BLaER1 treated with 17β-estradiol and CSF1 and Interleukin-3, amounts not matched to agents 10 nM and 100 nM (cell line): ENCODE measurements at regions not wholly inside any gene's neighbourhood (a gene's known extent, or its start where the extent isn't known, plus 50 kb on each side); places are given as distances from the start of the nearest gene placed in this dataset.

Experiments
- H3K27ac ChIP-seq, 11 experiments: shearing (Covaris generic); formaldehyde crosslinking; 2 replicates each; pipeline ENCODE4 v1.8.1; 2022
- H3K27me3 ChIP-seq, 11 experiments: shearing (Covaris generic); formaldehyde crosslinking; 2 replicates each; pipeline ENCODE4 v1.8.1; 2022
- H3K36me3 ChIP-seq, 11 experiments: shearing (Covaris generic); formaldehyde crosslinking; 2 replicates each; pipeline ENCODE4 v1.8.1; 2022
- H3K4me1 ChIP-seq, 10 experiments: shearing (Covaris generic); formaldehyde crosslinking; 2 replicates each; pipeline ENCODE4 v1.8.1; 2022
- H3K4me2 ChIP-seq, 11 experiments: shearing (Covaris generic); formaldehyde crosslinking; 2 replicates each; pipeline ENCODE4 v1.8.1; 2022
- H3K4me3 ChIP-seq, 10 experiments: shearing (Covaris generic); formaldehyde crosslinking; 2 replicates each; pipeline ENCODE4 v1.8.1; 2022
- H3K9ac ChIP-seq, 11 experiments: shearing (Covaris generic); formaldehyde crosslinking; 2 replicates each; pipeline ENCODE4 v1.8.1; 2022
- H3K9me3 ChIP-seq, 11 experiments: shearing (Covaris generic); formaldehyde crosslinking; replicated peaks in 1 of 11; 2 replicates each; pipeline ENCODE4 v1.8.1; 2022
- H4K20me1 ChIP-seq, 11 experiments: shearing (Covaris generic); formaldehyde crosslinking; 2 replicates each; pipeline ENCODE4 v1.8.1; 2022
- Cebpa-rat ChIP-seq, 11 experiments: shearing (Covaris generic); IDR thresholded peaks; 2 replicates each; pipeline ENCODE4 v1.8.1; 2022

DNA sequence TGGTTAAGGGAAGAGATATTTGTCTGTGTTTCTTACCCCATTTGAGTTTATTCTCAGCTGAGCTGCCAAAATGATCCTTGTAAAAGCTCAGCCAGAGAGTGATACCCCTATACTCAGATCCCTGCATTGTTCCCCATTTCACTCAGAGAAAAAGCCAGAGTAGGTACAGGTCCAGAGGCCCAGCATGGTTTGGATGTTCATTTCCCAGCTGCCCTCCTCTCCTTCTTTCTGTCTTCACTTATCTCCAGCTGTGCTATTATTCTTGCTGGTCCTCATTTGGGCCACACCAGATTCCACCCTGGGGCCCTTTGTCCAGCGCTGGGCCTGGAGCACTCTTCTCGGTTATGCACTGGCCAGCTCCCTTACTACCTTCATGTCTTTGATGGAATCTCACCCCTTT is 187.7 kb downstream of the CHRM3 start:
- no peak overlapping the region for H3K4me2 ChIP-seq
- peaks cover 9 to 26% (median 22%) of the 10 kb centered on the region in 11 experiments; a peak in 17 of 22 replicates for H3K9me3 ChIP-seq
- TF ChIP-seq Cebpa-rat (IDR thresholded peaks at IDR 0.05) = no peak
- H3K27ac ChIP-seq = no peak overlapping the region
- peaks cover 0 to 16% (median 3%) of the 10 kb centered on the region in 10 experiments; a peak in 7 of 20 replicates for H3K4me1 ChIP-seq
- H3K9ac ChIP-seq = no peak overlapping the region
- no peaks in the 10 kb centered on the region for H3K27me3 ChIP-seq
- H3K4me3 ChIP-seq = no peak overlapping the region
- no peaks in the 10 kb centered on the region for H3K36me3 ChIP-seq
- H4K20me1 ChIP-seq = no peaks in the 10 kb centered on the region

DNA sequence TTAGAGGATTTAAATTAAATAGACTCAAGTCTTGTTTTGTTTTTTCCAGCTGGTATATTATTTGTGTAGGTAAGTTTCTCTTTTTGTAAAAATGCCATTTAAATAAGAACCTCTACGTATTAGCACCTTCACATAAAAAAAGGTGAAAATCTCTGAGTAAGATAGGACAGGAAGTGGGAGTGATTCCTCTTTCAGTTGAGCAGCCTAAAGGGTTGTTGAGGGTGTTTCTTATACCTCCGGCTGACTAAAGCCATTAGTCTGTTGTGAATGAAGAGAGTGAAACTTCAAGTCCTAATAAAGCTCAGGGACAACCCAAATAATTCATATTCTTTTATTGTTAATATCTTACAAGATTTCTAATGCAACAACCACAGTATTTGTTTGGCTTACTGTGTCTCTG is 188.7 kb downstream of the CHRM3 start:
- peaks cover 0 to 10% (median under 1%) of the 10 kb centered on the region in 10 experiments; a peak in 7 of 20 replicates for H3K4me1 ChIP-seq
- H3K9me3 ChIP-seq = peaks cover 2 to 16% (median 13%) of the 10 kb centered on the region in 11 experiments; a peak in 17 of 22 replicates
- H3K4me3 ChIP-seq = no peak overlapping the region
- no peaks in the 10 kb centered on the region for H4K20me1 ChIP-seq
- TF ChIP-seq Cebpa-rat (IDR thresholded peaks at IDR 0.05) = no peak
- H3K27ac ChIP-seq = no peak overlapping the region
- no peak overlapping the region for H3K4me2 ChIP-seq
- no peak overlapping the region for H3K9ac ChIP-seq
- no peaks in the 10 kb centered on the region for H3K27me3 ChIP-seq
- H3K36me3 ChIP-seq = no peaks in the 10 kb centered on the region

DNA sequence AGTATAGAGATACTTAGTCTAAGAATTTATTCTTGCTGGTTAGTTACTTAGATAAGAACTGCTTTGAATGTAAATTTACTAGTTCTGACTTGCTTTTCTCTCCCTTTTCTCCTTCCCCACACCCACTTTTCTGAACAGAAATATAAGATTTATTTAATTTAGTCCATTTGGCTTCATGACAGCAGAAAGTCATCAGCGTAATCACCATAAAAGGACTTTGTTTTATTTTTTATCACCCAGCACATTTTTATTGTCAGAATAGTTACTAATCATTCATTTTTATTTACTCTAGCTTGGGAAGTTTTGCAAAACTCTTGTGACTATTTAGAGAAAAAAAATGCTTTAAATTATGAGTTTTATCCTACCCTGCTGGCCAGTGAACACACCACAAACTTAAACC is 197.2 kb downstream of the CHRM3 start:
- no peaks in the 10 kb centered on the region for H4K20me1 ChIP-seq
- no peak overlapping the region for H3K4me2 ChIP-seq
- no peaks in the 10 kb centered on the region for H3K36me3 ChIP-seq
- H3K4me1 ChIP-seq = peaks cover 0 to 15% (median 9%) of the 10 kb centered on the region in 10 experiments; a peak in 14 of 20 replicates
- no peak overlapping the region for H3K9ac ChIP-seq
- H3K27ac ChIP-seq = no peak overlapping the region
- H3K27me3 ChIP-seq = no peaks in the 10 kb centered on the region
- TF ChIP-seq Cebpa-rat (IDR thresholded peaks at IDR 0.05) = no peak
- no peaks in the 10 kb centered on the region for H3K9me3 ChIP-seq
- H3K4me3 ChIP-seq = no peak overlapping the region

DNA sequence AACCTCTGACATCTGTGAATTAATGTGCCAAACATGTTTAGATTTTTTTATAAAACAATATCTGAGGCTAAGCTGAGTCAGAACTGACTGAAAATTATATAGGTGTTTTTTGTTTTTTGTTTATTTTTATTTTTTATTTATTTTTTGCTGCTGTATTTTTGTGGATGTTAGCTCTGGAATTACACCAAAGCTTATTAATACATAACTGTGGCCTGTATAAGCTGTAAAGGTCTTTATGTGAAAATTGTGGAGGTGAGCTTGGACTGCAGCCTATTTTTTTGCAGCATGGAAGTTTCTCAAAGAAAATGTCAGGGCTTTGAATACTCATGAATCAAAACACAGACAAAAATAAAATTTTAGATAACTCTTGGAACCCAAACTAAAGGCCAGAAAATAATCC is 199.8 kb downstream of the CHRM3 start:
- Histone ChIP-seq H3K4me2 (no peak overlapping the region; a peak in 1 of 22 replicates), H3K36me3 (no peaks in the 10 kb centered on the region), H3K27me3 (no peaks in the 10 kb centered on the region), H3K9ac (no peak overlapping the region), H3K9me3 (no peaks in the 10 kb centered on the region), H3K4me3 (no peak overlapping the region), H3K4me1 (peaks cover 0 to 15% (median 9%) of the 10 kb centered on the region in 10 experiments; a peak in 14 of 20 replicates), H4K20me1 (no peaks in the 10 kb centered on the region), H3K27ac (no peak overlapping the region)
- no peak for TF ChIP-seq Cebpa-rat (IDR thresholded peaks at IDR 0.05)

DNA sequence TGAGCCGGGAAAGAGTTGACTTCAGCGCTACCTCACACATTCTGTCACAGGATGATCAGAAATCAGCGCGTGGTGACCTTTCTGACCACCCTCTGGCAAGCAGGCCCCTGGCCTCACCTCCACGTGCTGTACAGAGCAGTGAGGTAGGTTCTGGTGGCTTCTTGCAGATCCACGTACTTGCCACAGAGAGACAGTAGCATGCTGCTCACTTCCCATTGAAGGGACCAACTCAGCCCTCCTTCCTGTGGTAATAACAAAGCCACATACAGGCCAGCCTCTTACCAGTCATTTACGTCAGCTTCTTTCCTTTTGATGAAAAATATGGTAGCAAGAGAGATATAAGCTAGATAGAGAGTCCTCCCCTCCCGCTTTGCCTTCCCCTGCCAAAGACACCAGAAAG is 200.7 kb downstream of the CHRM3 start:
- no peaks in the 10 kb centered on the region for H3K27me3 ChIP-seq
- H3K27ac ChIP-seq = no peak overlapping the region
- no peak for TF ChIP-seq Cebpa-rat (IDR thresholded peaks at IDR 0.05)
- no peak overlapping the region; a peak in 2 of 22 replicates for H3K4me2 ChIP-seq
- no peaks in the 10 kb centered on the region for H4K20me1 ChIP-seq
- H3K9me3 ChIP-seq = no peaks in the 10 kb centered on the region
- H3K4me3 ChIP-seq = no peak overlapping the region
- H3K4me1 ChIP-seq = peaks cover 0 to 15% (median 9%) of the 10 kb centered on the region in 10 experiments; a peak in 14 of 20 replicates
- no peak overlapping the region for H3K9ac ChIP-seq
- H3K36me3 ChIP-seq = no peaks in the 10 kb centered on the region

DNA sequence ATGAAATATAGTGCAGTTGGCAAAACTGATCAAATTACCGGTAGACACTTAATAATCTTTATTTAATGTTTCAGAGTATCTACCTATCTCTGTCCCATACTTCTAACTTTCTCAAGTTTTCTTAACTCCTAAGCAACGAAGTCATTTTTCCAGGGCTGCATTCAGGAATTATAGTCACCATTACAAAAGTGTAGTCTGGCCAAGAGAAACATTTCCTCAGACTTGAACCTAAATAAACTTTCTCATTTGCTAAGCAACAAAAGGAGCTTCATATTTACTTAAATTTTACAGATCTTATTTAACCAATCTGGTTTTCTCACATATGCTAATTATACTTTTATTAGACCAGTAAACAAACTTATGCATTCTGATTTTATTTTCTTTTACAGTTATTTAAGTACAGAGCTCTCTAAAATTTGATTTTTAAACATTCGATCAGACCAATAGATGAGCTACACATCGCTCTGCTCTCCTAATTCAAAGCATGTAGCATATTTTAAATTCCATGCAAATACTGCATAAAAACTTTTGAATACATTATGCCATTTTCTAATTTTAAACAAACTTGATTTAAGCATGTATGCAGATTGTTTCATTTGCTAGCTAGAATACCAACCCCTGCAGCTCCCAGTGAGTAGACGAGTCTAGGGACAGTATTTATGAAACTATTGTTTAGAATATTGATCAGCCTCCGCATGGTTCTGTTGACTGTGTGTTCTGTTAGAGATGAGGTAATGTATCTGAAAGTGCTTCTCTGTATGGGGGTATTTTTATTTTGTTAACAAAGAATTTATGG is 201.4 kb downstream of the CHRM3 start:
- no peak overlapping the region for H3K9ac ChIP-seq
- H3K9me3 ChIP-seq = no peaks in the 10 kb centered on the region
- H3K4me1 ChIP-seq = peaks cover 0 to 15% (median 9%) of the 10 kb centered on the region in 10 experiments; a peak in 14 of 20 replicates
- H3K27ac ChIP-seq = no peak overlapping the region
- no peak overlapping the region for H3K4me2 ChIP-seq
- no peak overlapping the region for H3K4me3 ChIP-seq
- H3K36me3 ChIP-seq = no peaks in the 10 kb centered on the region
- no peaks in the 10 kb centered on the region for H3K27me3 ChIP-seq
- TF ChIP-seq Cebpa-rat (IDR thresholded peaks at IDR 0.05) = no peak
- H4K20me1 ChIP-seq = no peaks in the 10 kb centered on the region

DNA sequence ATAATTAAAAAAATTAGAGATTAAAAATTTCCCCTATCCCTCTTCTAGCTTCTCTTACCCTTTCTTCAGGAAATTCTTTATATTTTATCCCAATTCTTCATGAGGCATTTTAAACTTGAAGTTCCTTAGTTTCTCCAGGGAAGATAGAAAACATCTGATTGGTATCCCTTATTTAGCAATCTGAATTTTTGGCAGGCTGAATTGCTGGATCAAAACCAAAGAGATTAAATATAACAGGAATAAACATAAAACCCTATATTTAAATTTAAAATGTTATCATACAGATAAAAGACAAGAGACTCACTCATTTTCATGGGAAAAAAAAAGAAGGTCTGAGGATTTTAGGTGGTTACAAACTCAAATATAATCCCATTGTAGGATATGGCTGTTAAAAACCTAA is 204.2 kb downstream of the CHRM3 start:
- Histone ChIP-seq H4K20me1 (no peaks in the 10 kb centered on the region), H3K4me1 (peaks cover 0 to 9% (median 3%) of the 10 kb centered on the region in 10 experiments; a peak in 13 of 20 replicates), H3K4me2 (no peak overlapping the region), H3K27ac (no peak overlapping the region), H3K36me3 (no peaks in the 10 kb centered on the region), H3K4me3 (no peak overlapping the region), H3K27me3 (no peaks in the 10 kb centered on the region), H3K9me3 (no peaks in the 10 kb centered on the region), H3K9ac (no peak overlapping the region)
- no peak for TF ChIP-seq Cebpa-rat (IDR thresholded peaks at IDR 0.05)

DNA sequence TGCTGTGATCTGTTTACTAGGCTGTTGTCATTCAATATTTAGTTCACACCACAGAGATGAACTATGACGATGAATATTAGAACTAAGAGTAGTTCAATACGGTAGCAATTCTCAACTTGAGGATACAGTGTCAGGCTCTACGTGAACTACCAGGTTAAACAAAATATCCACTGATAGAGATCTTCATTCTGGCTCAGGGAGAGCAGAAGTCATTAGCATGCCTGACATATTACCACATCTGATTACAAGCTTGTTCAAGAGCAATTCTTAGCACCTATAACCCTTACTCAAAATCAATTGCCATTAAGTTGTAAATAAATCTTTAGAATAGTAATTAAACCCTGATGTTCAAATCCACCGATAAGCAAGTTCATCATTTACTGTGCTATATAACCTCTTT is 207.2 kb downstream of the CHRM3 start:
- H4K20me1 ChIP-seq = no peaks in the 10 kb centered on the region
- H3K9ac ChIP-seq = no peak overlapping the region
- no peak overlapping the region for H3K27ac ChIP-seq
- H3K27me3 ChIP-seq = no peaks in the 10 kb centered on the region
- TF ChIP-seq Cebpa-rat (IDR thresholded peaks at IDR 0.05) = no peak
- H3K9me3 ChIP-seq = no peaks in the 10 kb centered on the region
- no peaks in the 10 kb centered on the region for H3K36me3 ChIP-seq
- no peaks in the 10 kb centered on the region for H3K4me1 ChIP-seq
- H3K4me3 ChIP-seq = no peak overlapping the region
- no peak overlapping the region for H3K4me2 ChIP-seq

DNA sequence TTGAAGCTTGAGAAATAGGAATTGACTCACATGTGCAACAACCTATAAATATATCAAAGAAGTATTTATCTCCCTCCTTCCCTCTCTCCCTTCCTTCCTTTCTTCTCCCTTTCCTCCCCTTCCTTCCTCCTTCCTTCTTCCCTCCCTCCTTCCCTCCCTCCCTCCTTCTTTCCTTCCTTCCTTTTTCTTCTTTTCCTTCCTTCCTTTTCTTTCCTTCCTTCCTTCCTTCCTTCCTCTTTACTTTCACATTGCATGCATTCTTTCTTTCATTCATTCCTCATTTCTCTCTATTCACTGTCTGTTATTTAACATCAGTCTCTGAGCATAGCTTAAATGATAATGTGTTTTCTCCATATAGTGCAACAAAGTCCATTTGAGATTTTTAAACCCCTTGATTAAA is 214.2 kb downstream of the CHRM3 start:
- Histone ChIP-seq H3K27me3 (no peaks in the 10 kb centered on the region), H3K36me3 (no peaks in the 10 kb centered on the region)

DNA sequence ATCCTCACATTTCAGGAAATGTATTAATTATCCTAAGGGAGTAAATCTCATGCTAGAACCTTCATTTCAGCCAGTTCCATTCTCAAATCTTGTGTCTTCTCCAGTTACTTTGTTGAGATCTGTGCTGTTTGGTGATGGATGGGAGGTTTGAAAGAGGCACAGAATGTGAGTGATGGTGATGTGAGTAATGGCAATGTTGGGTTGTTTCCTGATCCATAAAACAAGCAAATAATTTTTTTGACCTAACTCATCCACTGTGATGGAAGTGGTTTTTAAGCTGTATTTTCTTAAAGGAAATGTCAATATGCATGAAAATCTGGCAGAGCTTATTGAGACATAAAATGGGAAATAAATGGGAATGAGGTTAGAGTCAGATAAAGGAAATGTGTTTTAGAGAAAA is 214.7 kb downstream of the CHRM3 start:
- no peaks in the 10 kb centered on the region for H3K4me1 ChIP-seq
- no peaks in the 10 kb centered on the region for H3K27me3 ChIP-seq
- H3K9ac ChIP-seq = no peak overlapping the region
- no peak for TF ChIP-seq Cebpa-rat (IDR thresholded peaks at IDR 0.05)
- H4K20me1 ChIP-seq = no peaks in the 10 kb centered on the region
- H3K9me3 ChIP-seq = no peaks in the 10 kb centered on the region
- H3K36me3 ChIP-seq = no peaks in the 10 kb centered on the region
- H3K4me3 ChIP-seq = no peak overlapping the region
- H3K27ac ChIP-seq = no peak overlapping the region
- H3K4me2 ChIP-seq = no peak overlapping the region

More for the DNA sequence above, 214.2 kb downstream of the CHRM3 start:
- Histone ChIP-seq H3K9ac (no peak overlapping the region), H3K4me3 (no peak overlapping the region), H3K4me2 (no peak overlapping the region), H3K27ac (no peak overlapping the region), H3K4me1 (no peaks in the 10 kb centered on the region), H3K9me3 (no peaks in the 10 kb centered on the region), H4K20me1 (no peaks in the 10 kb centered on the region)
- no peak for TF ChIP-seq Cebpa-rat (IDR thresholded peaks at IDR 0.05)
